GM23338 (cell line): ENCODE measurements at regions not wholly inside any gene's neighbourhood (a gene's known extent, or its start where the extent isn't known, plus 50 kb on each side); places are given as distances from the start of the nearest gene placed in this dataset.

Source experiments
- ATAC-seq: fragments of 200-7000 bp; cut with Tn5 transposase; 3 replicates; pipeline ENCODE4 v1.9.1; 2020
- DNase-seq: peaks from one replicate; pipeline ENCODE4 v3.0.0-alpha.2; 2015; ENCODE audit warnings: low spot score
- H2AFZ ChIP-seq: fragments of 200-600 bp; sonication (generic); 2 replicates; pipeline ENCODE4 v1.8.0; 2016; ENCODE audit warnings: antibody characterized with exemption, mild to moderate bottlenecking, moderate library complexity
- H3F3A ChIP-seq: fragments of 200-600 bp; sonication (generic); replicated peaks from 2 replicates; pipeline ENCODE4 v1.8.0; 2017; ENCODE audit warnings: antibody characterized with exemption, mixed run types, low read depth
- H3K27ac ChIP-seq: fragments of 200-600 bp; sonication (generic); 2 replicates; pipeline ENCODE4 v1.6.1; 2016; ENCODE audit warnings: low read depth
- H3K27me3 ChIP-seq: fragments of 200-600 bp; sonication (generic); 2 replicates; pipeline ENCODE4 v1.8.0; 2016; ENCODE audit warnings: mild to moderate bottlenecking, mixed run types, moderate library complexity; ENCODE audit not compliant: insufficient read depth
- H3K36me3 ChIP-seq: fragments of 200-600 bp; sonication (generic); 2 replicates; pipeline ENCODE4 v1.8.0; 2016; ENCODE audit warnings: mild to moderate bottlenecking; ENCODE audit not compliant: insufficient read depth
- H3K4me1 ChIP-seq: fragments of 200-600 bp; sonication (generic); 2 replicates; pipeline ENCODE4 v1.8.0; 2016; ENCODE audit warnings: mild to moderate bottlenecking, moderate library complexity; ENCODE audit not compliant: insufficient read depth
- H3K4me2 ChIP-seq: fragments of 200-600 bp; sonication (generic); 2 replicates; pipeline ENCODE4 v1.7.1; 2017; ENCODE audit warnings: mixed run types
- H3K4me3 ChIP-seq: fragments of 200-600 bp; sonication (generic); 2 replicates; pipeline ENCODE4 v1.6.1; 2016; ENCODE audit warnings: mixed run types
- H3K79me2 ChIP-seq: fragments of 200-600 bp; sonication (generic); replicated peaks from 2 replicates; pipeline ENCODE4 v1.8.0; 2017; ENCODE audit warnings: mild to moderate bottlenecking; ENCODE audit not compliant: insufficient read depth
- H3K9me2 ChIP-seq: fragments of 200-600 bp; sonication (generic); 2 replicates; pipeline ENCODE4 v1.8.0; 2017; ENCODE audit not compliant: insufficient read depth
- H4K20me1 ChIP-seq: fragments of 200-600 bp; sonication (generic); replicated peaks from 2 replicates; pipeline ENCODE4 v1.8.0; 2017; ENCODE audit warnings: mild to moderate bottlenecking; ENCODE audit not compliant: insufficient read depth
- H3K27ac Mint-ChIP-seq: 2 replicates; pipeline ENCODE4 v1.8.0; 2020; ENCODE audit warnings: inconsistent platforms, mild to moderate bottlenecking, moderate library complexity, mixed read lengths
- H3K27me3 Mint-ChIP-seq: 3 replicates; pipeline ENCODE4 v1.8.0; 2022; ENCODE audit warnings: low read depth, mild to moderate bottlenecking, moderate library complexity, mixed read lengths, inconsistent platforms; ENCODE audit not compliant: insufficient read depth, poor library complexity
- H3K36me3 Mint-ChIP-seq: 3 replicates; pipeline ENCODE4 v1.8.0; 2021; ENCODE audit warnings: low read depth, mild to moderate bottlenecking, inconsistent platforms, moderate library complexity, mixed read lengths
- H3K4me1 Mint-ChIP-seq: 3 replicates; pipeline ENCODE4 v1.8.0; 2020; ENCODE audit warnings: mild to moderate bottlenecking, inconsistent platforms, mixed read lengths
- H3K4me3 Mint-ChIP-seq: 3 replicates; pipeline ENCODE4 v1.8.0; 2021; ENCODE audit warnings: moderate library complexity, mild to moderate bottlenecking, inconsistent platforms, mixed read lengths
- H3K9me3 Mint-ChIP-seq: 3 replicates; pipeline ENCODE4 v1.8.0; 2020; ENCODE audit warnings: moderate library complexity, mild to moderate bottlenecking, inconsistent platforms, mixed read lengths
- CREB1 ChIP-seq: fragments of 250-450 bp; sonication (Bioruptor Pico); IDR thresholded peaks from 2 replicates; pipeline ENCODE4 v1.5.0; 2020; ENCODE audit warnings: low read depth, mild to moderate bottlenecking, moderate library complexity
- EZH2 ChIP-seq: fragments of 200-600 bp; sonication (generic); IDR thresholded peaks from one replicate; pipeline ENCODE4 v1.8.0; 2017; ENCODE audit warnings: antibody characterized with exemption, mild to moderate bottlenecking, low read depth; ENCODE audit not compliant: unreplicated experiment
- EZH2phosphoT487 ChIP-seq: fragments of 200-600 bp; sonication (generic); IDR thresholded peaks from one replicate; pipeline ENCODE4 v1.8.1; 2018; ENCODE audit warnings: antibody characterized with exemption; ENCODE audit not compliant: unreplicated experiment
- JUNB ChIP-seq: IDR thresholded peaks from one replicate; pipeline ENCODE4 v1.6.1; 2016; ENCODE audit warnings: antibody characterized with exemption; ENCODE audit not compliant: unreplicated experiment
- NANOG ChIP-seq: IDR thresholded peaks from 2 replicates; pipeline ENCODE4 v1.6.1; 2016; ENCODE audit warnings: antibody characterized with exemption, borderline replicate concordance
- POLR2AphosphoS5 ChIP-seq: IDR thresholded peaks from 2 replicates; pipeline ENCODE4 v1.6.1; 2016; ENCODE audit warnings: antibody characterized with exemption, low read depth
- STAT1 ChIP-seq: IDR thresholded peaks from one replicate; pipeline ENCODE4 v1.6.1; 2016; ENCODE audit warnings: antibody characterized with exemption; ENCODE audit not compliant: unreplicated experiment
- ZNF114 ChIP-seq: fragments of 250-450 bp; sonication (Bioruptor Pico); IDR thresholded peaks from 2 replicates; pipeline ENCODE4 v1.5.0; 2020; ENCODE audit warnings: mild to moderate bottlenecking, moderate library complexity
- ZNF331 ChIP-seq: fragments of 250-450 bp; sonication (Bioruptor Pico); IDR thresholded peaks from 2 replicates; pipeline ENCODE4 v1.5.0; 2020; ENCODE audit warnings: low read depth, mild to moderate bottlenecking, moderate library complexity
- TF ChIP-seq, protein P1 (sequence below), 2 experiments: fragments of 200-600 bp in 1 of 2; sonication (generic) in 1 of 2; conservative IDR thresholded peaks; 2 replicates each; pipeline versions ENCODE4 v1.5.1 to v1.6.1; 2016 to 2017; ENCODE audit warnings: antibody characterized with exemption in 2 of 2, low read depth in 2 of 2, mild to moderate bottlenecking in 2 of 2, moderate library complexity in 1 of 2
- TF ChIP-seq, protein P2 (sequence below): IDR thresholded peaks from one replicate; pipeline ENCODE4 v1.6.1; 2018; ENCODE audit warnings: antibody characterized with exemption; ENCODE audit not compliant: unreplicated experiment
- TF ChIP-seq, protein P3 (sequence below): IDR thresholded peaks from 2 replicates; pipeline ENCODE4 v1.6.1; 2016; ENCODE audit warnings: antibody characterized with exemption
- TF ChIP-seq, protein P4 (sequence below): fragments of 250-450 bp; sonication (Bioruptor Pico); IDR thresholded peaks from 2 replicates; pipeline ENCODE4 v1.5.0; 2020; ENCODE audit warnings: mild to moderate bottlenecking, moderate library complexity

DNA sequence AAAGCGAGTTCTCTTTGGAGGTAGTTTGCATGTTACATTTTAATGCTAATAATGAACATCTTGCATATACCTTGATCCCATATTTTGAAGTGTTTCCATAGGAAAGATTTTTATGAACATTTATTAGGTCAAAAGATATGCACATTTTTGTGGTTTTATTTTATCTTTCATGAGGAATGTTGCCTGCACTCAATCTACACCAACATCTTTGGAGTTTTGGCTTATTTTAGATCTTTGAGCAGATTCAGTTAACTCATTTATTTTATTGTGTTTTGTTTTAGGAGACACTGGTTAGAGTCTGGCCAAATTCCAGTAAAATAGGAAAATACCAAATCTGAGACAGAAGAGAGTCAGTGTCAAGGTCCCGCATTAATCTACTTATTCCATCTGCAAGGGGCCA is 540.9 kb downstream of the RNF144A start:
- Histone ChIP-seq H3K4me3 (no peak overlapping the region), H3K36me3 (no peaks in the 10 kb centered on the region), H2AFZ (no peak overlapping the region), H3K79me2 (no peaks in the 10 kb centered on the region), H3K9me2 (no peaks in the 10 kb centered on the region), H3K4me1 (no peaks in the 10 kb centered on the region), H4K20me1 (no peaks in the 10 kb centered on the region), H3K27ac (no peak overlapping the region), H3K27me3 (no peaks in the 10 kb centered on the region), H3F3A (no peaks in the 10 kb centered on the region), H3K4me2 (no peak overlapping the region)
- DNase-seq = no peak
- ATAC-seq = no peak
- peaks cover 3% of the 10 kb centered on the region for H3K27me3 Mint-ChIP-seq
- no peaks in the 10 kb centered on the region for H3K36me3 Mint-ChIP-seq
- no peak overlapping the region for H3K27ac Mint-ChIP-seq
- no peak for TF ChIP-seq CREB1 (CRISPR knock-in tag)
- no peak for TF ChIP-seq JUNB
- no peak for TF ChIP-seq EZH2phosphoT487
- TF ChIP-seq, protein P1, sequence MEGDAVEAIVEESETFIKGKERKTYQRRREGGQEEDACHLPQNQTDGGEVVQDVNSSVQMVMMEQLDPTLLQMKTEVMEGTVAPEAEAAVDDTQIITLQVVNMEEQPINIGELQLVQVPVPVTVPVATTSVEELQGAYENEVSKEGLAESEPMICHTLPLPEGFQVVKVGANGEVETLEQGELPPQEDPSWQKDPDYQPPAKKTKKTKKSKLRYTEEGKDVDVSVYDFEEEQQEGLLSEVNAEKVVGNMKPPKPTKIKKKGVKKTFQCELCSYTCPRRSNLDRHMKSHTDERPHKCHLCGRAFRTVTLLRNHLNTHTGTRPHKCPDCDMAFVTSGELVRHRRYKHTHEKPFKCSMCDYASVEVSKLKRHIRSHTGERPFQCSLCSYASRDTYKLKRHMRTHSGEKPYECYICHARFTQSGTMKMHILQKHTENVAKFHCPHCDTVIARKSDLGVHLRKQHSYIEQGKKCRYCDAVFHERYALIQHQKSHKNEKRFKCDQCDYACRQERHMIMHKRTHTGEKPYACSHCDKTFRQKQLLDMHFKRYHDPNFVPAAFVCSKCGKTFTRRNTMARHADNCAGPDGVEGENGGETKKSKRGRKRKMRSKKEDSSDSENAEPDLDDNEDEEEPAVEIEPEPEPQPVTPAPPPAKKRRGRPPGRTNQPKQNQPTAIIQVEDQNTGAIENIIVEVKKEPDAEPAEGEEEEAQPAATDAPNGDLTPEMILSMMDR (conservative IDR thresholded peaks at IDR 0.05; ENCODE audit: low read depth in 2 of 2) = no peak
- TF ChIP-seq ZNF114 (CRISPR knock-in tag) = no peak
- no peak for TF ChIP-seq NANOG
- no peak for TF ChIP-seq STAT1
- no peak for TF ChIP-seq ZNF331 (CRISPR knock-in tag)
- no peak for TF ChIP-seq EZH2
- TF ChIP-seq, protein P2, sequence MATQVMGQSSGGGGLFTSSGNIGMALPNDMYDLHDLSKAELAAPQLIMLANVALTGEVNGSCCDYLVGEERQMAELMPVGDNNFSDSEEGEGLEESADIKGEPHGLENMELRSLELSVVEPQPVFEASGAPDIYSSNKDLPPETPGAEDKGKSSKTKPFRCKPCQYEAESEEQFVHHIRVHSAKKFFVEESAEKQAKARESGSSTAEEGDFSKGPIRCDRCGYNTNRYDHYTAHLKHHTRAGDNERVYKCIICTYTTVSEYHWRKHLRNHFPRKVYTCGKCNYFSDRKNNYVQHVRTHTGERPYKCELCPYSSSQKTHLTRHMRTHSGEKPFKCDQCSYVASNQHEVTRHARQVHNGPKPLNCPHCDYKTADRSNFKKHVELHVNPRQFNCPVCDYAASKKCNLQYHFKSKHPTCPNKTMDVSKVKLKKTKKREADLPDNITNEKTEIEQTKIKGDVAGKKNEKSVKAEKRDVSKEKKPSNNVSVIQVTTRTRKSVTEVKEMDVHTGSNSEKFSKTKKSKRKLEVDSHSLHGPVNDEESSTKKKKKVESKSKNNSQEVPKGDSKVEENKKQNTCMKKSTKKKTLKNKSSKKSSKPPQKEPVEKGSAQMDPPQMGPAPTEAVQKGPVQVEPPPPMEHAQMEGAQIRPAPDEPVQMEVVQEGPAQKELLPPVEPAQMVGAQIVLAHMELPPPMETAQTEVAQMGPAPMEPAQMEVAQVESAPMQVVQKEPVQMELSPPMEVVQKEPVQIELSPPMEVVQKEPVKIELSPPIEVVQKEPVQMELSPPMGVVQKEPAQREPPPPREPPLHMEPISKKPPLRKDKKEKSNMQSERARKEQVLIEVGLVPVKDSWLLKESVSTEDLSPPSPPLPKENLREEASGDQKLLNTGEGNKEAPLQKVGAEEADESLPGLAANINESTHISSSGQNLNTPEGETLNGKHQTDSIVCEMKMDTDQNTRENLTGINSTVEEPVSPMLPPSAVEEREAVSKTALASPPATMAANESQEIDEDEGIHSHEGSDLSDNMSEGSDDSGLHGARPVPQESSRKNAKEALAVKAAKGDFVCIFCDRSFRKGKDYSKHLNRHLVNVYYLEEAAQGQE = no peak
- TF ChIP-seq, protein P3, sequence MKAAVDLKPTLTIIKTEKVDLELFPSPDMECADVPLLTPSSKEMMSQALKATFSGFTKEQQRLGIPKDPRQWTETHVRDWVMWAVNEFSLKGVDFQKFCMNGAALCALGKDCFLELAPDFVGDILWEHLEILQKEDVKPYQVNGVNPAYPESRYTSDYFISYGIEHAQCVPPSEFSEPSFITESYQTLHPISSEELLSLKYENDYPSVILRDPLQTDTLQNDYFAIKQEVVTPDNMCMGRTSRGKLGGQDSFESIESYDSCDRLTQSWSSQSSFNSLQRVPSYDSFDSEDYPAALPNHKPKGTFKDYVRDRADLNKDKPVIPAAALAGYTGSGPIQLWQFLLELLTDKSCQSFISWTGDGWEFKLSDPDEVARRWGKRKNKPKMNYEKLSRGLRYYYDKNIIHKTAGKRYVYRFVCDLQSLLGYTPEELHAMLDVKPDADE = no peak
- TF ChIP-seq, protein P4, sequence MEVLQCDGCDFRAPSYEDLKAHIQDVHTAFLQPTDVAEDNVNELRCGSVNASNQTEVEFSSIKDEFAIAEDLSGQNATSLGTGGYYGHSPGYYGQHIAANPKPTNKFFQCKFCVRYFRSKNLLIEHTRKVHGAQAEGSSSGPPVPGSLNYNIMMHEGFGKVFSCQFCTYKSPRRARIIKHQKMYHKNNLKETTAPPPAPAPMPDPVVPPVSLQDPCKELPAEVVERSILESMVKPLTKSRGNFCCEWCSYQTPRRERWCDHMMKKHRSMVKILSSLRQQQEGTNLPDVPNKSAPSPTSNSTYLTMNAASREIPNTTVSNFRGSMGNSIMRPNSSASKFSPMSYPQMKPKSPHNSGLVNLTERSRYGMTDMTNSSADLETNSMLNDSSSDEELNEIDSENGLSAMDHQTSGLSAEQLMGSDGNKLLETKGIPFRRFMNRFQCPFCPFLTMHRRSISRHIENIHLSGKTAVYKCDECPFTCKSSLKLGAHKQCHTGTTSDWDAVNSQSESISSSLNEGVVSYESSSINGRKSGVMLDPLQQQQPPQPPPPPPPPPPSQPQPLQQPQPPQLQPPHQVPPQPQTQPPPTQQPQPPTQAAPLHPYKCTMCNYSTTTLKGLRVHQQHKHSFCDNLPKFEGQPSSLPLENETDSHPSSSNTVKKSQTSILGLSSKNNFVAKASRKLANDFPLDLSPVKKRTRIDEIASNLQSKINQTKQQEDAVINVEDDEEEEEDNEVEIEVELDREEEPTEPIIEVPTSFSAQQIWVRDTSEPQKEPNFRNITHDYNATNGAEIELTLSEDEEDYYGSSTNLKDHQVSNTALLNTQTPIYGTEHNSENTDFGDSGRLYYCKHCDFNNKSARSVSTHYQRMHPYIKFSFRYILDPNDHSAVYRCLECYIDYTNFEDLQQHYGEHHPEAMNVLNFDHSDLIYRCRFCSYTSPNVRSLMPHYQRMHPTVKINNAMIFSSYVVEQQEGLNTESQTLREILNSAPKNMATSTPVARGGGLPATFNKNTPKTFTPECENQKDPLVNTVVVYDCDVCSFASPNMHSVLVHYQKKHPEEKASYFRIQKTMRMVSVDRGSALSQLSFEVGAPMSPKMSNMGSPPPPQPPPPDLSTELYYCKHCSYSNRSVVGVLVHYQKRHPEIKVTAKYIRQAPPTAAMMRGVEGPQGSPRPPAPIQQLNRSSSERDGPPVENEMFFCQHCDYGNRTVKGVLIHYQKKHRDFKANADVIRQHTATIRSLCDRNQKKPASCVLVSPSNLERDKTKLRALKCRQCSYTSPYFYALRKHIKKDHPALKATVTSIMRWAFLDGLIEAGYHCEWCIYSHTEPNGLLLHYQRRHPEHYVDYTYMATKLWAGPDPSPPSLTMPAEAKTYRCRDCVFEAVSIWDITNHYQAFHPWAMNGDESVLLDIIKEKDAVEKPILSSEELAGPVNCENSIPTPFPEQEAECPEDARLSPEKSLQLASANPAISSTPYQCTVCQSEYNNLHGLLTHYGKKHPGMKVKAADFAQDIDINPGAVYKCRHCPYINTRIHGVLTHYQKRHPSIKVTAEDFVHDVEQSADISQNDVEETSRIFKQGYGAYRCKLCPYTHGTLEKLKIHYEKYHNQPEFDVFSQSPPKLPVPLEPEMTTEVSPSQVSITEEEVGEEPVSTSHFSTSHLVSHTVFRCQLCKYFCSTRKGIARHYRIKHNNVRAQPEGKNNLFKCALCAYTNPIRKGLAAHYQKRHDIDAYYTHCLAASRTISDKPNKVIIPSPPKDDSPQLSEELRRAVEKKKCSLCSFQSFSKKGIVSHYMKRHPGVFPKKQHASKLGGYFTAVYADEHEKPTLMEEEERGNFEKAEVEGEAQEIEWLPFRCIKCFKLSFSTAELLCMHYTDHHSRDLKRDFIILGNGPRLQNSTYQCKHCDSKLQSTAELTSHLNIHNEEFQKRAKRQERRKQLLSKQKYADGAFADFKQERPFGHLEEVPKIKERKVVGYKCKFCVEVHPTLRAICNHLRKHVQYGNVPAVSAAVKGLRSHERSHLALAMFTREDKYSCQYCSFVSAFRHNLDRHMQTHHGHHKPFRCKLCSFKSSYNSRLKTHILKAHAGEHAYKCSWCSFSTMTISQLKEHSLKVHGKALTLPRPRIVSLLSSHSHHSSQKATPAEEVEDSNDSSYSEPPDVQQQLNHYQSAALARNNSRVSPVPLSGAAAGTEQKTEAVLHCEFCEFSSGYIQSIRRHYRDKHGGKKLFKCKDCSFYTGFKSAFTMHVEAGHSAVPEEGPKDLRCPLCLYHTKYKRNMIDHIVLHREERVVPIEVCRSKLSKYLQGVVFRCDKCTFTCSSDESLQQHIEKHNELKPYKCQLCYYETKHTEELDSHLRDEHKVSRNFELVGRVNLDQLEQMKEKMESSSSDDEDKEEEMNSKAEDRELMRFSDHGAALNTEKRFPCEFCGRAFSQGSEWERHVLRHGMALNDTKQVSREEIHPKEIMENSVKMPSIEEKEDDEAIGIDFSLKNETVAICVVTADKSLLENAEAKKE = no peak
- no peak for TF ChIP-seq POLR2AphosphoS5
- peaks cover 11% of the 10 kb centered on the region for H3K4me1 Mint-ChIP-seq
- no peak overlapping the region for H3K4me3 Mint-ChIP-seq
- no peaks in the 10 kb centered on the region for H3K9me3 Mint-ChIP-seq
